NCI-H748 (cell line): ENCODE measurements at regions not wholly inside any gene's neighbourhood (a gene's known extent, or its start where the extent isn't known, plus 50 kb on each side); places are given as distances from the start of the nearest gene placed in this dataset.
A peak's percentile ranks its signal among the peaks of the same experiment; 100 is the strongest.
"Not testable (repeated sequence)": the region's sequence is repeated elsewhere in the genome, so short reads cannot be mapped to it uniquely, and the experiment has no call there.

ENCODE experiments used
- DNase-seq: peaks from one replicate; lab custom pipeline; 2025; ENCODE audit not compliant: unreplicated experiment; lab: John Stamatoyannopoulos, UW

DNA sequence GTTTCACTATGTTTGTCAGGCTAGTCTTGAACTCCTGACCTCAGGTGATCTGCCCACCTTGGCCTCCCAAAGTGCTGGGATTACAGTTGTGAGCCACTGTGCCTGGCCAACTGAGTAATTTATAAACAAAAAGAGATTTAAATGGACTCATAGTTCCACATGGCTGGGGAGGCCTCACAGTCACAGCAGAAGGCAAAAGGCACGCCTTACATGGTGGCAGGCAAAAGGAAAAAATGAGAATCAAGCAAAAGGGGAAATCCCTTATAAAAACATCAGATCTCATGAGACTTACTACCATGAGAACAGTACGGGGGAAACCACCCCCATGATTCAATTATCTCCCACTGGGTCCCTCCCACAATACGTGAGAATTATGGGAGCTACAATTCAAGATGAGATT lies 73.2 kb upstream of the TIAM1 start:
- not testable (repeated sequence) for DNase-seq

- DNase-seq = no peak
Measured at GRCh38 chr21:31416465-31416864, 72.4 kb upstream of the TIAM1 start.

DNA sequence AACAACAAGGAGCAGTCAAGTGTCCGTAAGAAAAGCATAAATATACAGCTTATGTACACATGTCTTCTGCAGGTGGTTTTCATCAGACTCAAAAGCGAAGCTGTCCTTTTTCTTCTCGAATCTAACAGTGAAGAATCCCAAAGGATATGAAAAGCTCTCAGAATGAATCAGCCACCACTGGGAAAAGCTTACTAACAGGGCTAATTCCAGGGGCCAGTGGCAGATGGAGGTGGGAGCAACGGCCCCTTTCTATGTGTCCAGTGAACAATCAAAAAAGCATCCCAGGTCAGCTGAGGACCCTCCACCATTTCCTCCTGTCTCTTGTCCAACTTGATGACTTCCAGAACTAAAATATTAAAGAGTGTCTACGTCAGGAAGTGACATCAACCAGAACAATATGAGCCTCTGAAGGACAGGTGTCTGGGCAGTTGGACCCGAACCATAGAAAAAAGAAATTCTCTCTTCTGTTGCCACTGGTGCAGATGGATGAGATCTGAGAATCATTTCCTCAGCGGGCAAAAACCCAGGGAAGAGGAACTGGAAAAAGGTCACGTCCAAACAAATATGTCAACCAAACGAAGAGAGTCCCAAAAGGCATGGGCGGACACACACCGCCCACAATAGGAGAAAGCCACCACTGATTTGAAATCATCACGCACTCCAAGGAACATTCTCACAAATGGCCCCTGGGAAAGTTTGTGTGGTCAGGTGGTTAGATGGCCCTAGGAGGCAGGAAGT lies 70.4 kb upstream of the TIAM1 start:
- DNase-seq = no peak

- no peak for DNase-seq
Measured at GRCh38 chr21:31413698-31414097, 69.6 kb upstream of the TIAM1 start.

DNA sequence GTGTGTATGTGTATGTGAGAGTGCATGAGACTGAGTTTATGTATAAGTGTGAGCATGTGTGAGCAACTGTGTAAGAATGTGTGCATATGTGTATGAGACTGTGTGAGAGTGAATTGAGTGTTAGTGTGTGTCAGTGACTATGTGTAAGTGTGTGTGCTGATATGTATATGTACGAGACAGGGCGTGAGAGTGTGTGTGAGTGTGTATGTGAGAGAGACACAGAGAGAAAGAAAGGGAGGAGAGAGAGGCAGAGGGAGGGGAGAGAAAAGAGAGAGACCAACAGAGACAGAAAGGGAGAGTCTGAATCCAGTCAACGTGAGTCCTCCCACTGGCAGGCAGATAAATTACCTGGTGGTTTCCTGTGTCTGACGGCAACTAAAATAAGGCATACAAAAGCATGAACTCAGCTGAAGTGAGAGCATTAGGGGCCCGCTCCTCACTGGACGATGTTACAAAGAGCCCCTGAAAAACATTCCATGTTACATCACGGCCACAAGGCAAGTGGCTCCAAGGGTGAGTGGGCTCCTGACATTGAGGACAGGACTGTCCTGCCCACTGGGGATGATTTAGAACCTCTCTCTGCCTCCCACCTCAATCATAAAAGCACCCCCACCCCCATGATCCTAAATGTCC lies 66.6 kb upstream of the TIAM1 start:
- no peak for DNase-seq

DNA sequence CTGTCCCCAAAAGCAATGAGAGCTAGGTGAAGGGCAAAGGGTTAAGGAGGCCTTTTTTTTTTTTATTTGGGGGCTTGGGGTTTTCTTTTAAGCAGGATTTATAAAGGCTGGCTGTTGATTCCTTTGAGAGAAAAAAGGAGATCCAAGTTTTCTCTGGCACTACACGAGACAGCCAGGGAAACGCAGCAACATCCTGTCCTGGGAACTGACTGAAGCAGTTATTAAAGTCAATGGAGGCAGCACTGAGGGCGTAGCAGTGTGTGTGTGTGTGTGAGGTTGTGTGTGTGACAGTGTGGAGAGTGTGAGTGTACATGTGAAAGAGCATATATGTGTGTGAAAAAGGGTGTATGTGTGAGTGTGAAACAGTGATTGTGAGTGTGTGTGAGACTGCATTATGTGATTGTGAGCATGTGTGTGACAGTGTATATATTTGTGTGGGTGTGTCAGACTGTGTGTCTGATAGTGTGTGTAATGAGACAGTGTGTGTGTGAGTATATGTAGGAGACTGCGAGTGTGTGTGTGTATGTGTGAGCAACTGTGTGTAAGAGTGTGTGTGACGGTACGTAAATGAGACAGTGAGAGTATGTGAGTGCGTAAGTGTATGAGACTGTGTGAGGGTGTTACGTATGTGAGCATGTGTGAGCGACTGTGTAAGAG lies 65.9 kb upstream of the TIAM1 start:
- no peak for DNase-seq

DNA sequence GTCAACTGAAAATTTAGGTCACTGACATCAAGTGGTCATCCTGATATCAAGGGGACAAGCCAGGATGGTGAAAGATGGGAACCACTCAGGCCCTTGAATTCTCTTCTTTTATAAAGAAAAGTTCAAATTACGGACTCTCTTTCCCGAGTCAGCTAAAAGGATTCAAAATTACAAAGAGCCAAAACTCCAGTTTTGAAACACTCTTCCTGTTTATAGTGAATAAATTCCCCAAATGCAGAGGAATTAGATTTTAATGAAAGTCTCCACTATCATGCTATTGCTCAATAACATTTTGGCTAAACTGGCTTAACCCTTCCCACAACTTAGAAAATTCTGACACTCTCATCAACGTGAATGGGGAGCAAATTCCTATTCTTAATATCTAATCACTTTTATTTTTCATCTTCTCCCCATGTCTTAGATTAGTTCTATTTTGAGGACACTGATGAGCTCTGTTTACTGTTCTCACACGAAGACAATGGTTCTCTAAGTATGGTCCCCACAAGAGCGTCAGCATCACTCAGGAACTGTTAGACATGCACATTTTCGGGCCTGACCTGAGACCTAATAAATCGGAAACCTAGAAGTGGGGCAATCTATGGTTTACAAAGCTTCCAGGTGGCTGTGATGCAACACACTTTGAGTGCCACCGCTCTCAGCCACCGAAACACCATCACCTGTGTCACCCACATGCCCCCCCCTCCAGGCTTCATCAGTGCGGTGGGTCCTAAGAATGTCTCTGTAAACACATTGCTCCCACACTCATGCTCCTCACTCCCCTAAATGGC lies 64.4 kb upstream of the TIAM1 start:
- DNase-seq = no peak

GRCh38 chr21:31406510-31406909 lies 62.4 kb upstream of the TIAM1 start:
- no peak for DNase-seq

- DNase-seq = no peak
Measured at GRCh38 chr21:31405604-31406003, 61.5 kb upstream of the TIAM1 start.

DNA sequence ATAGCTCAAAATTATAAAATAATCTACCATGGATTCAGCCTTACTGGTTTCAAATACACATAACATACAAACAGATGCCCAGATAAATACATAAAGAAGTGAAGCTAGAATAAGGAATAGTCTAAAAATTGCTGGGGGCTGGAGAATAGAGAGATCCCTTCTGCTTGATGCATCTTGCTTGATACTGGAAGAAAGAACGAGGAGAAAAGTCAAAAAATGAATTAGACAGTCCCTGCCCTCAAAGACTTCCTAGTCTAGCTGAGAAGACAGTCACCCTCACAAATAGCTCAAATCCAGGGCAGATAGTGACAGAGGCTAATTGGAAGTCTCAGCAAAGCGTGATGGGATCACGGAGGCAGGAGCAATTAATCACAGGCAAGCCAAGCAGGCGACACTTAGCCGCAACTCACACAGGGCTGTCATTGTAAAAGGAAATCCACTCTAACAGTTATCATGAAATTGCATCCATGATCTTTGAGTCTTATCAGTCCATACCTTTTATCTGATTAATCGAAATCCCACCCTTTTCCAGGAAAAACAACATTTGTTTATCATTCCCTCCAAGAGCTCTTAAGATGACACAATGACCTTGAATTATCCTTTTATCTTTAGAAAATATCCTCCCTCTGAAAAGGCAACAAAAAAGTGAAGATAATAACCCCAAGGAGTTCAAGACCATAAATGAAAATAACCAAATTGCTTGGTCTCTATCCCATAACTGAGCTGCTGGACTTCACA lies 59.7 kb upstream of the TIAM1 start:
- no peak for DNase-seq

DNA sequence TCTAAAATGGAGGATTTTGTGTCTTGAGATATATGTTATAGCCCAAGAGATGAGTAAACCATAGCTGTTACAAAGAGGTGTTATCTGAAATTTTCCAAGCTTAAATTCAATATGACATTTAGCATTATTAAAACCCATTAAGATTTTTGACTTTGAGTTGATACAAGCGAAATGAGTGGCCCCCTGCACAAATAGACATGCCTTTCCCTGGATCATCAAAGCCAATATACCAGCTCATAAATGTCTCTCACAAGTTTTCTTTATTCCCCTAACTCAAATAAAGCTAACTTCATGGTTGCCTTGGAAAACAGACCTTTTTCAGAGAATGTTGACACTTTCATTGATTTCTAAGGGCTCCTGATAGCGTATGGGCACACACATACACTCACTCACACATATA lies 55.5 kb upstream of the TIAM1 start:
- DNase-seq = no peak

DNA sequence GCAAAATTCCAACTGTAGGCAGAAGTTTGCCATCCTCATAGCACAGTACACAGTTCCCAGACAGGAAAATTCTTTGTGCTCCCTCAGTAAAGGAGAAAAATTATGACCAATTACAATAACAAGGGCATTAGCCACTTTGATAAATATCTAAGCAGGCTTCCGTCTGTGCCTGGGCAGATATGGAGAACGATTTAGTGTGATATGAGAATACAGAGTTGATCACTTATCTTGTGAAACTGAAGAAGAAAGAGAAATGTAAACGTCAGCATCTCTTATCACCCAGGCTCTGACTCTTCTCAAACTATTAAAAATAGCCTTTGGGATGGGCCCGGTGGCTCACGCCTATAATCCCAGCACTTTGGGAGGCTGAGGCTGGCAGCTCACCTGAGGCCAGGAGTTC lies 54.5 kb upstream of the TIAM1 start:
- no peak for DNase-seq

GRCh38 chr21:31397939-31398338 lies 53.9 kb upstream of the TIAM1 start:
- no peak for DNase-seq

DNA sequence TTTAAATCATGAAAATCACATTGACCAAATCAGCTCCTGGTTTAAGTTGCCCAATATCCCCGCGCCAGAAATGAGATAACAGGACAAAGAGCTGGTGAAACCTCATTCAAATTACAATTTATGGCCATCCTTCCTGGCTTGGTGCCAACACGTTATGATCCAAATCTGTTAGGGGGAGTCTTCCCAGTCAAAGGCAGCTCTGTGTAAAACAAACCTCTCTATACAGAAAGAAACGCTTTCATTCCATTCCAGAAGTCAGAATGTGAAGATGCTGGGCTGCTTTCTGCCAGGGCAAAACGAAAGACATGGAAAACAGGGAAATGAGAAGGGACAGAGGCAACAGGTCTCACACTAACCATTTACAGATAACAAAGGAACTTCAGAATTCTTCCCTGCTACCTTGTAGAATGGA lies 53.5 kb upstream of the TIAM1 start:
- DNase-seq = peak; percentile 44

DNA sequence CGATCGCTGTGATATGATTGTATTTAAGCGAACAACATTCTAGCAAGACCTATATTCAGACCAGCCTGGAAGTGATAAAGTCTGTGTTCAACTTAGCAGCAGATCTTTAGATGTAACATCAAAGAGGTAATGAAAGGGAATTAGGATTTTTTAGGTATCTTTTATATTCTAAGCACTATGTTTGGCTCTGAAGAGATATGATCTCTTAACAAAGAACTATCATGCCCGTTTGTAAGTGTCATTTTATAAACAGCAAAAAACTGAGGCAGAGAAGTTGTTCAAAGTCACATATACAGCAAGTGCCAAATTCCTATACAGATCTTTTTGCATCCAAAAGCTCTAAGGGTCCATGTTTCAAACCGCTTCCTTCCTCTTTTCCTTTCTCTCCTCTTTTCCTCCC lies 53.0 kb upstream of the TIAM1 start:
- DNase-seq = no peak

- DNase-seq = no peak
Measured at GRCh38 chr21:31396399-31396798, 52.3 kb upstream of the TIAM1 start.

DNA sequence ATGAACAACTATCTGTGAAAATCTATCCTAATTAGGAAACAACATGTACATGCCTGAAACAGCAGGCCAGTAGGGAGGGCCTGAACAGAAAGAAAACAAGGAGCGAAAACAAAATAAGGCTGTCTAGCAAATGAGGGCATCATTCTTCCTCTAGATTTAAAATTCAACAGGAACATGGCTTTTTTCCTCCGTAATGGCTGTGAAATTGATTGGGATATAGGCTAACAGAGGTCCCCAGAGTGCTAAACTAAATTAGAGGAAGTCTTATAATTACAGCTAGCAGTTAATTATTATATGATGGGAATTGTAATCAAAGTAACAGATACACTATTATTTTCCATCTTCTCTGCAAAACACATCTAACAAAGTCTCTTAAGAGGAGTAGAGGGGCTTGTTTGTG lies 51.7 kb upstream of the TIAM1 start:
- DNase-seq = no peak

GRCh38 chr21:31395268-31395667 lies 51.2 kb upstream of the TIAM1 start:
- DNase-seq = no peak

- no peak for DNase-seq
Measured at GRCh38 chr21:31394309-31394708, 50.2 kb upstream of the TIAM1 start.
